Lung (tissue), 11 donors: ENCODE measurements at regions not wholly inside any gene's neighbourhood (a gene's known extent, or its start where the extent isn't known, plus 50 kb on each side); places are given as distances from the start of the nearest gene placed in this dataset.

Experiments
- ATAC-seq: fragments of 200-7000 bp; cut with Tn5 transposase; one replicate; pipeline ENCODE4 v1.9.1; 2020; ENCODE audit warnings: moderate number of reproducible peaks; ENCODE audit not compliant: insufficient read depth, low FRiP score
- DNase-seq, 3 donors: peaks; one replicate each; pipeline ENCODE4 v3.0.0-alpha.2; 2013 to 2017
- H3K27ac ChIP-seq, 2 donors: one replicate each; pipeline ENCODE4 v1.5.1; 2013; ENCODE audit warnings: mild to moderate bottlenecking in 2 of 2, moderate library complexity in 2 of 2, control low read depth in 1 of 2, inconsistent platforms in 1 of 2, low read depth in 1 of 2, low read length in 1 of 2
- H3K27me3 ChIP-seq, 3 donors: one replicate each; pipeline ENCODE4 v1.5.1; 2013; ENCODE audit warnings: low read length in 2 of 3; ENCODE audit not compliant: control insufficient read depth in 3 of 3, insufficient read depth in 3 of 3
- H3K36me3 ChIP-seq, 4 donors: one replicate each; pipeline ENCODE4 v1.5.1; 2013; ENCODE audit warnings: low read length in 4 of 4, mild to moderate bottlenecking in 1 of 4, moderate library complexity in 1 of 4; ENCODE audit not compliant: control insufficient read depth in 4 of 4, insufficient read depth in 4 of 4
- H3K4me1 ChIP-seq, 5 donors: one replicate each; pipeline ENCODE4 v1.5.1; 2013; ENCODE audit warnings: low read length in 5 of 5, mild to moderate bottlenecking in 2 of 5, moderate library complexity in 1 of 5; ENCODE audit not compliant: control insufficient read depth in 5 of 5, insufficient read depth in 5 of 5
- H3K4me3 ChIP-seq: one replicate; pipeline ENCODE4 v1.5.1; 2013; ENCODE audit warnings: mild to moderate bottlenecking, control low read depth, moderate library complexity
- H3K9ac ChIP-seq, 2 donors: one replicate each; pipeline ENCODE4 v1.5.1; 2013; ENCODE audit warnings: low read length in 2 of 2, control low read depth in 1 of 2; ENCODE audit not compliant: insufficient read depth in 1 of 2
- H3K9me3 ChIP-seq, 4 donors: one replicate each; pipeline ENCODE4 v1.5.1; 2013; ENCODE audit warnings: low read length in 3 of 4, mild to moderate bottlenecking in 1 of 4, moderate library complexity in 1 of 4; ENCODE audit not compliant: control insufficient read depth in 4 of 4, insufficient read depth in 3 of 4
- WGBS, 2 donors: extraction: QIAGEN DNeasy Blood & Tissue Kit; methylation state at CpG; one replicate each; pipeline ENCODE4 v1.1.7; 2013; 5-methylcytosine and 5-hydroxymethylcytosine counted together
- TF ChIP-seq, protein P1 (sequence below): IDR thresholded peaks from 2 replicates; pipeline ENCODE4 v1.5.1; 2012; ENCODE audit warnings: mild to moderate bottlenecking; ENCODE audit errors: control extremely low read depth, extremely low read depth
- donor health status: control.
- donor health status: control.
- donor health status: Bipolar disorder and iron deficiency.
- donor health status: healthy.
- donor health status: DM: yes; HTN: yes; CAD: no.

DNA sequence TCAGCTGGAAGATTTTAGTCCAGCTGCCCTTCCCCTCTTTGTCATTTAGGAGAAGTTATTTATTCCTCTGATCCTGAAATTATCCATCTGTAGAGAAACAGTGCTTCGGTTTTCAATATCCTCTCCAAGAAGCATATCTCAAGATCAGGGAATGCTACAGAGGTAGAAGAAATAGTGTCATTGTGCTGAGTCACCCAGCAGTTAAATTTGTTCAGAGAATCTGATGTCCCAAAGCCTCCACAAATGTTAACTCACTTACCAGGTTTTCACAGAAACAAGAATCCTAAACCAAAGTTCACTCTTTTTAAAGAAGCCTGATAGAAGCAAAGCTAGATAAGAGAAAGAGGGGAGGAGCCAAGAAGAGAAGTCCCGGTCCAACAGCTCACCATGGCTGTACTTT is 480.7 kb upstream of the GYPC start:
- Histone ChIP-seq H3K4me1 (no peaks in the 10 kb centered on the region), H3K9me3 (peaks cover 0 to 5% (median 0%) of the 10 kb centered on the region in 4 donors), H3K36me3 (no peaks in the 10 kb centered on the region), H3K9ac (no peak overlapping the region), H3K27ac (no peak overlapping the region), H3K27me3 (no peaks in the 10 kb centered on the region), H3K4me3 (no peak overlapping the region)
- TF ChIP-seq, protein P1, sequence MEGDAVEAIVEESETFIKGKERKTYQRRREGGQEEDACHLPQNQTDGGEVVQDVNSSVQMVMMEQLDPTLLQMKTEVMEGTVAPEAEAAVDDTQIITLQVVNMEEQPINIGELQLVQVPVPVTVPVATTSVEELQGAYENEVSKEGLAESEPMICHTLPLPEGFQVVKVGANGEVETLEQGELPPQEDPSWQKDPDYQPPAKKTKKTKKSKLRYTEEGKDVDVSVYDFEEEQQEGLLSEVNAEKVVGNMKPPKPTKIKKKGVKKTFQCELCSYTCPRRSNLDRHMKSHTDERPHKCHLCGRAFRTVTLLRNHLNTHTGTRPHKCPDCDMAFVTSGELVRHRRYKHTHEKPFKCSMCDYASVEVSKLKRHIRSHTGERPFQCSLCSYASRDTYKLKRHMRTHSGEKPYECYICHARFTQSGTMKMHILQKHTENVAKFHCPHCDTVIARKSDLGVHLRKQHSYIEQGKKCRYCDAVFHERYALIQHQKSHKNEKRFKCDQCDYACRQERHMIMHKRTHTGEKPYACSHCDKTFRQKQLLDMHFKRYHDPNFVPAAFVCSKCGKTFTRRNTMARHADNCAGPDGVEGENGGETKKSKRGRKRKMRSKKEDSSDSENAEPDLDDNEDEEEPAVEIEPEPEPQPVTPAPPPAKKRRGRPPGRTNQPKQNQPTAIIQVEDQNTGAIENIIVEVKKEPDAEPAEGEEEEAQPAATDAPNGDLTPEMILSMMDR: no peak
- no peak for DNase-seq
- 77% methylated on average over 2 of the region's 2 CpGs for WGBS, 2 donors
- ATAC-seq: no peak

DNA sequence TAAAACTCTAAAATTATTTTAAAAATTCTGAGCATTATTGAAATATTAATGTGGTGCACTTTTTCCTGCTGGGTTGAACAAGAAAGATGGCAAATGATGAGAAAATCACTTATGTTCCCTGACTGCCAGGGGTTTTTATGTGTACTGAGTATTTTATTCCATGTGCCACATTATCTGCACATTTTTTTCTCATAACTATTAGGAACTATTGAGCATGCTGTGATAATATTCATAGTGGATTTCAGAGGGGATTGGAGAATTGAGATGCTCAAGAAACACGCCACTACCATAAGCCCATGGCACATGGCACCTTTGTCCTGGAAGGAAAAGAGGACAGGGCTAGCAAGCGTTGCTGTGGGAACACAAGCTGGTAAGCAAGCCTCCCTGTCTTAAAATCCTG is 478.5 kb upstream of the GYPC start:
- 93 to 94% methylated on average over 2 of the region's 2 CpGs for WGBS, 2 donors
- no peaks in the 10 kb centered on the region for H3K4me1 ChIP-seq

GRCh38 chr2:126187668-126188067 is 468.3 kb upstream of the GYPC start:
- no peaks in the 10 kb centered on the region for H3K27me3 ChIP-seq
- peaks cover 0 to 3% (median 0%) of the 10 kb centered on the region in 4 donors for H3K9me3 ChIP-seq
- no peak overlapping the region for H3K9ac ChIP-seq
- DNase-seq (no peak), ATAC-seq (no peak)
- no peaks in the 10 kb centered on the region for H3K4me1 ChIP-seq
- no peak overlapping the region for H3K4me3 ChIP-seq
- no peaks in the 10 kb centered on the region for H3K36me3 ChIP-seq
- WGBS, 2 donors: 77 to 90% methylated on average over 4 of the region's 4 CpGs
- TF ChIP-seq, protein P1: no peak
- no peak overlapping the region for H3K27ac ChIP-seq

More for the DNA sequence above, 478.5 kb upstream of the GYPC start:
- ATAC-seq (no peak), DNase-seq (no peak)
- Histone ChIP-seq H3K9me3 (peaks cover 0 to 4% (median 0%) of the 10 kb centered on the region in 4 donors), H3K36me3 (no peaks in the 10 kb centered on the region), H3K4me3 (no peak overlapping the region), H3K27me3 (no peaks in the 10 kb centered on the region), H3K9ac (no peak overlapping the region), H3K27ac (no peak overlapping the region)
- TF ChIP-seq, protein P1: no peak

- Histone ChIP-seq H3K27ac (no peak overlapping the region), H3K4me3 (no peak overlapping the region), H3K27me3 (no peaks in the 10 kb centered on the region), H3K36me3 (no peaks in the 10 kb centered on the region), H3K9me3 (peaks cover 0 to 3% (median 0%) of the 10 kb centered on the region in 4 donors), H3K4me1 (no peaks in the 10 kb centered on the region), H3K9ac (no peak overlapping the region)
- no peak for ATAC-seq
- WGBS, 2 donors: 85 to 87% methylated on average over 4 of the region's 4 CpGs
- DNase-seq: no peak
- TF ChIP-seq, protein P1: no peak
Observed at GRCh38 chr2:126189527-126189926, 466.4 kb upstream of the GYPC start.
